OCI-LY3 (cell line): ENCODE measurements at regions not wholly inside any gene's neighbourhood (a gene's known extent, or its start where the extent isn't known, plus 50 kb on each side); places are given as distances from the start of the nearest gene placed in this dataset.

ENCODE experiments used
- EZH2phosphoT487 ChIP-seq: fragments of 200-600 bp; shearing (Covaris generic); IDR thresholded peaks from 2 replicates; pipeline ENCODE4 v1.6.1; 2018; ENCODE audit warnings: antibody characterized with exemption, mixed run types, low read depth
- TF ChIP-seq, protein P1 (sequence below): fragments of 200-600, 300-600 bp; sonication (generic); IDR thresholded peaks from 2 replicates; pipeline ENCODE4 v1.5.1; 2014; ENCODE audit warnings: antibody characterized with exemption, low read length, low read depth

DNA sequence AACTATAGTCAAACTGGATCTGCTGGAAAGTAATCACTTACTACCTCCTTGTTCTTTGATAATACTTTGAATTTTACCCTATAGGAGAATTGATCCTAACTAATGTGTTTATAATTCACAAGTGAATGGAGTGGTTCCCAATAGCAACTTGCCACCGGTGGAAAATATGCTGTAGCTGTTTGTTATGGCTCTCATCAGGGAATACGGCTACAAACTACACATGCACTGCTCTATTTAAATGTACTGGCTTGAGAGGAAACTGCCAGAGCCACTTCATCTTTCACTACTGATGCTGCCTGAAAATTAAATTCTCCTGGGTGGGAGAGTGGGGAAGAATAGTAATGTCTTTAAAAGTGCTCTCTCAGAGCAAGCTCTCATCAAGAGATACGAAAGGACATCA, 448.5 kb upstream of the GRAMD2B start:
- TF ChIP-seq, protein P1, sequence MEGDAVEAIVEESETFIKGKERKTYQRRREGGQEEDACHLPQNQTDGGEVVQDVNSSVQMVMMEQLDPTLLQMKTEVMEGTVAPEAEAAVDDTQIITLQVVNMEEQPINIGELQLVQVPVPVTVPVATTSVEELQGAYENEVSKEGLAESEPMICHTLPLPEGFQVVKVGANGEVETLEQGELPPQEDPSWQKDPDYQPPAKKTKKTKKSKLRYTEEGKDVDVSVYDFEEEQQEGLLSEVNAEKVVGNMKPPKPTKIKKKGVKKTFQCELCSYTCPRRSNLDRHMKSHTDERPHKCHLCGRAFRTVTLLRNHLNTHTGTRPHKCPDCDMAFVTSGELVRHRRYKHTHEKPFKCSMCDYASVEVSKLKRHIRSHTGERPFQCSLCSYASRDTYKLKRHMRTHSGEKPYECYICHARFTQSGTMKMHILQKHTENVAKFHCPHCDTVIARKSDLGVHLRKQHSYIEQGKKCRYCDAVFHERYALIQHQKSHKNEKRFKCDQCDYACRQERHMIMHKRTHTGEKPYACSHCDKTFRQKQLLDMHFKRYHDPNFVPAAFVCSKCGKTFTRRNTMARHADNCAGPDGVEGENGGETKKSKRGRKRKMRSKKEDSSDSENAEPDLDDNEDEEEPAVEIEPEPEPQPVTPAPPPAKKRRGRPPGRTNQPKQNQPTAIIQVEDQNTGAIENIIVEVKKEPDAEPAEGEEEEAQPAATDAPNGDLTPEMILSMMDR: no peak
- TF ChIP-seq EZH2phosphoT487: no peak
